ENCODE measurements at regions not wholly inside any gene's neighbourhood (a gene's known extent, or its start where the extent isn't known, plus 50 kb on each side); places are given as distances from the start of the nearest gene placed in this dataset.

DNA sequence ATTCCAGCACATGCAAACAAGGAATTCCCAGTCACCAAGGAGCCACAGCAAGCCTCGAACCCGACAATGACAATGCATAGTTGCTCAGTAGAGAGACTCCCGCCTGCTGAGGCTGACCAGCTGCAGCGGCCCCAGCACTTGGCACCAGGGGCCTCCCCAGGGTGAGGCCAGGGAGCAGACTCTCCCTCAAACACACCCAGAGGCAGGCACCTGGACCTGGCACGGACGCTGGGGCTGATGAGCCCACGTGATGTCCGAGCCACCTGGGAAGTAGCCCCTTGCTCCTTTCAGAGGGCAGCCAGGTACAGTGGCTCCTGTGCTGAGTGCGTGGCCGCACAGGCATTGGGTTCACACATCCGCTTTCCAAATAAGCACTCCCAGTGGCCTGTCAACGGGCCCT, 315.9 kb upstream of the TGFBR2 start:
- TF ChIP-seq, protein P1, sequence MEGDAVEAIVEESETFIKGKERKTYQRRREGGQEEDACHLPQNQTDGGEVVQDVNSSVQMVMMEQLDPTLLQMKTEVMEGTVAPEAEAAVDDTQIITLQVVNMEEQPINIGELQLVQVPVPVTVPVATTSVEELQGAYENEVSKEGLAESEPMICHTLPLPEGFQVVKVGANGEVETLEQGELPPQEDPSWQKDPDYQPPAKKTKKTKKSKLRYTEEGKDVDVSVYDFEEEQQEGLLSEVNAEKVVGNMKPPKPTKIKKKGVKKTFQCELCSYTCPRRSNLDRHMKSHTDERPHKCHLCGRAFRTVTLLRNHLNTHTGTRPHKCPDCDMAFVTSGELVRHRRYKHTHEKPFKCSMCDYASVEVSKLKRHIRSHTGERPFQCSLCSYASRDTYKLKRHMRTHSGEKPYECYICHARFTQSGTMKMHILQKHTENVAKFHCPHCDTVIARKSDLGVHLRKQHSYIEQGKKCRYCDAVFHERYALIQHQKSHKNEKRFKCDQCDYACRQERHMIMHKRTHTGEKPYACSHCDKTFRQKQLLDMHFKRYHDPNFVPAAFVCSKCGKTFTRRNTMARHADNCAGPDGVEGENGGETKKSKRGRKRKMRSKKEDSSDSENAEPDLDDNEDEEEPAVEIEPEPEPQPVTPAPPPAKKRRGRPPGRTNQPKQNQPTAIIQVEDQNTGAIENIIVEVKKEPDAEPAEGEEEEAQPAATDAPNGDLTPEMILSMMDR (IDR thresholded peaks at IDR 0.05): no peak
- TF ChIP-seq POLR2AphosphoS5 (IDR thresholded peaks at IDR 0.05; ENCODE audit: low read depth, low read length): no peak

All from Panc1 (cell line).